Limb (tissue), 2 donors: ENCODE measurements at regions not wholly inside any gene's neighbourhood (a gene's known extent, or its start where the extent isn't known, plus 50 kb on each side); places are given as distances from the start of the nearest gene placed in this dataset.
"Not testable (repeated sequence)": the region's sequence is repeated elsewhere in the genome, so short reads cannot be mapped to it uniquely, and the experiment has no call there.

ENCODE experiments used
- DNase-seq, 2 donors: peaks; one replicate each; pipeline ENCODE4 v3.0.0-alpha.2; 2016; ENCODE audit errors: extremely low spot score in 2 of 2

DNA sequence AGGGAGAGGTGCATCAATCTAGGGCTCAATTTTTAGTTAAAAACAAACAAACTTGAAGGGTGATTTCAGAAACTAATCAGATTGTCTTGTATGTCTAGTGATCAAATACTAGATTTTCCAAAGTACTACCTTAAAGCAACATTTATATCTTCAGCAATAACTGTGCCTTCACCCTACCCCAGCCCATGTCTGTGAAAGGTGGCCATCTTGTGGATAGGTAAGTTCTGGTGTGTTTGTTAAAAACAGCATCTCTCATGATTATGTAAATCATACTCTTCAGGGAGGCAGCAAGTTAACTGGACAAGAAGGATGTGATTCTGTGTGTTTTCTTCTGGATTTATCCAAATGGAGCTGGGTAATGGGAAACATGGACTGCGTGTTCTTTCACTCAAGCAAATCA lies 81.4 kb upstream of the ACSL1 start:
- no peak for DNase-seq

DNA sequence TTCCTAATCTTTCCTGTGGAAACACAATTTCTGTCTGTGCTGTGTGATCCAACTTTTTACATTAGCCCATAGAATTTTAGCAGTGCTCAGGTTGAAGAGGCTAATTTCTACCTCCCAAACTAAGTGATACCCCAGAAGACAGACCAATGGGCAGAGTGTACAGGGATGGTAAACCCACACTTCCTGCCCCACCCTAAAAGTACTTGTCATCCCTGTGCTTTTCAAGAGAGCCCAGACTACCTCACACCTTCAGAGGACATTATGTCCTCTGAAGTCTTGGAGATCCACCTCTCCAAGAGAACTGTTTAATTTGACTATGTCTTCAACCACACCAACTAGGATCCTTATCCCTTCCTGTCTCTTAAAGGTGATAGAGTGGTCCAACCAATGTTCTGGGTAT lies 82.0 kb upstream of the ACSL1 start:
- DNase-seq: no peak

DNA sequence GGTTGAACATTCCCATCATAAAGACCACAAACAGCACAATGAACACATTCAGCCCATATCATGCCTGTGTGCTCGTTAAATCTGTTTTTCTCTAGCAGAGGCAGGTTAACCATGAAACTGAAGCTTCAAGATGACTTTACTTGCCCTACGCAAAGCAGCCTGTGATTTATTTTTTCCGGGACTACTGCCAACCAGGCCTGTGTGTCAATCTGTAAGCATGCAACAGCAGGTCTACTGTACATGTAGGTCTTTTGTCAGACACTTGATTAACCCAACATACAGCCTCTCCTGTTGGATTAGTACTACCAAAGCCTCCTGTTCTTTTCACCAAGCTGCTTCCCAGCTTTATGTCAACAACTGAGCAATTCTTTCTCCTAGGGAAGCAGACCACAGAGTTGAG lies 85.5 kb upstream of the ACSL1 start:
- DNase-seq: no peak

DNA sequence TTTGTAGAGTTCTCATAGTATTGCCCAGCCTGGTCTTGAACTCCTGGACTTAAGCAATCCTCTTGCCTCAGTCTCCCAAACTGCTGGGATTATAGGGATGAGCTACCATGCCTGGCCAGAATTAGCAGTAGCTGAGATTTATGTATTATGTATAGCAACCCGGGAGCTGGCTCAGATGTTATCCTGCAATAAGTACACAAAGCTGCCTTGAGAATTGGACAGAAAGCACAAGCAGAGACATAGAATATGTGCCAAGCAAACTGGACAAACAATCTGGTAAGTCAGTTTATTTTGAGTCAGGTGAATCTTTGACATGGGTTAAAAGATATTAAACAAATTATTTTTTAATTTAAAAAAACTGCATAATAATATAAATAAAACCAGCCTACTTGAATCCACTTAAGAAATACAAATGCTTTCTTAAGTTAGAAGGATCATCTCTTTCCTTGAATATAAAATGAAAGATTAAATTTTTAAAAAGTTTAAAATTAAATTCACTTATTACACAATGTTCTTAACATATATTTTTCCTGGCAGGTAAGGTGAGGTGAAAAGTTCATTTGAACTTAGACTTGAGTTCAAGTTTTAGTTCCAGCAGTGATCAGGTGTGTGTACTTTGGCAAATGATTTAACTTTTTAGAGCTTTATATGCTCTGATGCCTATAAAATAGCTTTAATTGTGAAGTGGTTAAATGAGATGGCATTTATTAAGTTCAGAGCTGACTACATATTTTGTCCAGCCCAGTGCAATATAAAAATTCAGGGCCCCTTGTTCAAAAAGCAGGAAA lies 87.8 kb upstream of the ACSL1 start:
- no peak for DNase-seq

DNA sequence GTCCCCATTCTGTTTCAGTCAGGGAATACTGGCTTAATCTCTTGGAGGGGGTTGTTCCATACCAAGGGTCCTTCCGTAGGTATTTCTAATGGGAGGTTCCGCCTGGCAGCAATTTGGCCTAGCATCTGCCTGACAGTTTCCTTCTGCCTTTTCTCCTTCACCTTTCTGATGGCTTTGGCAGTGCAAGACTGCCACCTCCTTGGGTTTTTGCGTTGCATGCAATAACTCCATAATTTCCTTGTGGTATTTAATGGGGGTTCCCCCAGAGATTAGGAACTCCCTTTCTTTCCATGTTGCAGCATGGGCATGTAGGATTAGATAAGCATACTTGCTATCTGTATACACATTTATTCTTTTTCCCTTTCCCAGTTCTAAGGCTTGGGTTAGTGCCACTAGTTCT lies 93.0 kb upstream of the ACSL1 start:
- DNase-seq: not testable (repeated sequence)

DNA sequence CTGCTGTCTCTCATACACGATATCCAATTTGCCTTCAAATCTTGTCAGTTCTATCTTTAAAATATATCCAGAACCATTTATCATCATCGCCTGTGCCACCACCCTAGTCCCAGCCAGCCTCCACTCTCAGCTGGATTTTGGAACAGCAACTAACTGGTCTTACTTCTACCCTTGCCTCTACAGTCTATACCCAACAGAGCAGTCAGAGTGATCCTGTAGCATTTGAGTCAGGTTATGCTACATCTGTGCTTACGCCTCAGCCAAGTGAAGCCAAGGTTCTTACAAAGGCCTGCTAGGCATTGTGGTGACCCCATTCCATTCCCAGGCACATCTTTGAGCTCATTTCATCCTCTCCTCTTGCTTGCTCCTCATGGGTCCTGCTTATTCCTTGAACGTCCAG lies 95.7 kb upstream of the ACSL1 start:
- DNase-seq: no peak

DNA sequence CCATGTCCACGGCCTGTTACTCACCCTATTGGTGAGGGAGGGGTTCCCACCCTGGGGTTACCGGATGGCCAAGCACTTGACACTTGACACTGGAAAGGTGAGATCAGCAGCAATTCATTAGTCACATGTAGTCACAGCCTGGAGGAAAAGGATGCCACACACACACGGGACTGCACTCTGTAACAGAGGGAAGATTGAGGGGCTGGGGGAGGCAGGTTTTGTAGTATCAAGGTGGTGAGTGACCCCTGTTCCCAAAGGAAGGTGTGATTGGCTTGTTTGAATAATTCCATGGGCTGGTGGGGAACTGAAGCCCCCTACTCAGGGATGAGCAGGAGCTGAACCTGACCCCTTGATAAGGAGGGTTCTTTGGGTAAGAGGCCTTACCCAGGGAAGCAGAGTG lies 96.0 kb upstream of the HELT start:
- DNase-seq: no peak

DNA sequence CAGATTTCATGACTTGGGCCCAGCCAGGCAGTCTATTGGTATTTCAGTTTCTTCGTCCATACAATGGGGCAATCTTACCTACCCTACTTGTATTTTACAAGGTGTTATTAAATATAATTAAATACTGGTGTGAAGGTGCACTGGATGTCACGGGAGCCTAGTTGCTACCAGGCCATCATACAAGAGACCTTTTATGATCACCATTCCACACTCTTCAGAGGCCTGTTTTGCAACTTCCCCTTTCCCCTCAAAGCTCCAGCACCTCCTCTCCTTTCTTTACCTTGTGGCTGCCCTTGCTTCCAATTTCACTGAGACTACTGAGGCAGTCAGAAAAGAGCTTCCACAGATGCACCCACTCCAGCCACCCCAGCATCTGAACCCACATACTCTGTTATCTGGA lies 93.8 kb upstream of the HELT start:
- DNase-seq: no peak

DNA sequence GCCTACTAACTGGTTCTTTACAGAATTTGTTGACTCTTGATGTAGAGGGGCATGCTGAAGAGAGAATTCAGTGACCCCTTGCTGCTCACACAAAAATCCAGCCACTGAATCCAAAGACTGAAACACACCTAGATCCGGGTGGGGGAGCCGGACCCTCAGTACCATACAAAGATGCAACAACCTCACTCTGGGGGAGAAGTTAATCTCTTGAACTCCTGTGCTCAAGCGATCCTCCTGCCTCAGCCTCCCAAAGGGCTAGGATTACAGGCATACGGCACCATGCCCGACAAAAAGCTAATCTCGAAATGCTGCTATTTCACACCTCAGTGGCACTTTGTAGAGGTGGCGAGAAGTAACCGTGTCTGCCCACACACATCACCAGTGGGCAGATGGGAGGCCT lies 88.8 kb upstream of the HELT start:
- no peak for DNase-seq

DNA sequence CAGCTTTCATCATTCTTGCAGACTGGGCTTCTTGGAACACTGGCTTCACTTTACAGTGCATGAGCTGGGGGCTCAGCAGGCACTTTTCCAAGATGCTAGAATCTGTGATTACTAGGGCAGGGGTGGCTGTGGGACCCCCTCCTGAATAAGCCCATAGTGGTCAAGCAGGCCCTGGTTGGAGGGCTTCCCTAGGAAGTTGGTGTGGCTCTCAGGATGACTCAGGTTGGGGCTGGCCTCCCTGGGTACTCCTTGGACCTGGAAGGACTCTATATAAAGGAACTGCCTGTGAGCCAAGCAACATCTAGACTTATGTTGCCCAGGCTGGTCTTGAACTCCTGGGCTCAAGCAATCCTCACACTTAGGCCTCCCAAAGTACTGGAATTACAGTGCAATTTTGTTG lies 88.3 kb upstream of the HELT start:
- DNase-seq: no peak

DNA sequence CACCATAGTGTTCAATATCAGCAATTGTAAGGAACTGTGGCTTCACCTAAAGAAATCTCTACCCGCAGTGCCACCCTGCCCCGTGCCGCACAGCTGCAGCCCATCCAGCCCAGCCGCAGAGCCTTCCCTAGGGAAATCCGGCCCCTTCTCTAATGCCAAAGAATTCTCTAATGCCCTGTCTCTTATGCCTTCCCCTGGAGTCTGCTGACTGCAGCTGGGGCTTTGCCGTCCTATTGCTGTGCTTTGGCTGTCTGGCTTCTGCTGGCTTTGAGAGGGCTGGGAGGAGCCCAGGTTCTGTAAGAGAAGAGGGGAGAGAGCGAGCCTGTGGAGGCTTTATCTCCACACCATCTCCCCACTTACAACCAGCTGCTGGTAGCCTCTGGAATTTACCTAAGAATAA lies 85.9 kb upstream of the HELT start:
- DNase-seq: no peak

DNA sequence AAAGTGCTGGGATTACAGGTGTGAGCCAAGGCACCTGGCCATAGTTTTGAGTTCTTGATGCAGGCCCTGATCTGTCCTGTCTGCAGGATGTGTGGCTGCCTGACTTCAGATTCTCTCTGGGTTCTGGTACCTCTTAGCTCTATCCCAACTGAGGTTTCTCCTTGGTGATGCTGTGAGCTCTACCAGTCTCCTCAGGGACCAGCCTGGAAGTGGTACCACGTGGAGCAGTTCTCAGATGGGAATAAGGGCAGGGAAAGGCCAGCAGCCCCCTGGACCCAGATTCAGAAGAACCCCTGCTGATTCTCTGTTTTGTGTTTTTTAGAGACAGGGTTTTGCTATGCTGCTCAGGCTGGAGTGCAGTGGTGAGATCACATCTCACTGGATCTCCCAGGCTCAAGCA lies 85.0 kb upstream of the HELT start:
- no peak for DNase-seq

DNA sequence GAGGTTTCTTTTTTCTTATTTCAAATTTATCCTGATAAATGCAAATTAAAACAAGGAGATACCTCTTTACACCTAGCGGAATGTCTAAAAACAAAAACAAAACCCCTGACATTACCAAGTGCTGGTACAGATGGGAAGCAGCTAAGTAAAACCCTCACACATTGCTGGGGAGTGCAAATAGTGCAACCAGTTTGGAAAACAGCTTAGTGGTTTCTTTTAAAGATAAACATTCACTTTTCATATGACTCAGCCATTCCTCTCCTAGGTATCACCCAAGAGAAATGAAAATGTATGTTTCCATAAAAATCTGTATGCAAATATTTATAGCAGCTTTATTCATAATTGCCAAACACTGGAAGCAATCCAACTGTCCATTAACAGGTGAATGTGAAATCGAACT lies 84.1 kb upstream of the HELT start:
- no peak for DNase-seq

DNA sequence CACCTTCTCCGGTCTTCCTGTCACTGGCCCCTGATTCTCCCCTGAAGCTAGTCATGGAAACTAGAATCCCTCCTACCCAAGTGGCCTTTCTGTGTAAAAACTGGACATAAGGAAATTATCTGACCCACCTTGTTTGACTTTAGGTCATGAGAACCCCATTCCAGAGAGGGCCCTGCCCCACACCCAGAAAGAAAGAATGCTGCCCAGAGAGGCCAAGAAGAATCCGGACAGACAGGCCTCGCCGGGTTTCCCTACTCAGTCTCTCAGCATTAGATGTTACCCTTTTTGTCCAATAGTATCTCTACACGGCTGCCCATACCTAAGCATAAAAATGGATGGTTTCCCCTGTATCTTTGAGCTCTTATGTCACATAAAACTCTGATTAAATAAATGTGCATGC lies 83.3 kb upstream of the HELT start:
- no peak for DNase-seq

DNA sequence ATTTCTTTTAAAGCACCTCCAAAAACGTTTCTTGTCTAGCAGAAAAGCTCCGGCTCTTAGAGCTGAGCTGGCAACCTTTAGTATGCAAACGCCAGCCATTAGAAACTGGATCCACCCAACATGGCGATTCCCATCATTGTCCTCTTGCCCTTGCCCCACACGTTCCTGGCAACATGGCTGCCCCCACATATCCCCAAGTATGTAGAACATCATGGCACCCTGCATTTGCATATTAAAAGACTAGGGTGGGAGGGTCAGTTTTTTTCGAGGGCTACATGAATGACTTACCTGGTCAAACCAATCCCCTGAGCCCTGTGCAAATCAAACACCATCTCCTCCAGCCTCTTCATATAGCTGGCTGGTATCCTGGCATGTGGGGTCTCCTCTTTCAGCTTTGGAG lies 82.2 kb upstream of the HELT start:
- DNase-seq: no peak

DNA sequence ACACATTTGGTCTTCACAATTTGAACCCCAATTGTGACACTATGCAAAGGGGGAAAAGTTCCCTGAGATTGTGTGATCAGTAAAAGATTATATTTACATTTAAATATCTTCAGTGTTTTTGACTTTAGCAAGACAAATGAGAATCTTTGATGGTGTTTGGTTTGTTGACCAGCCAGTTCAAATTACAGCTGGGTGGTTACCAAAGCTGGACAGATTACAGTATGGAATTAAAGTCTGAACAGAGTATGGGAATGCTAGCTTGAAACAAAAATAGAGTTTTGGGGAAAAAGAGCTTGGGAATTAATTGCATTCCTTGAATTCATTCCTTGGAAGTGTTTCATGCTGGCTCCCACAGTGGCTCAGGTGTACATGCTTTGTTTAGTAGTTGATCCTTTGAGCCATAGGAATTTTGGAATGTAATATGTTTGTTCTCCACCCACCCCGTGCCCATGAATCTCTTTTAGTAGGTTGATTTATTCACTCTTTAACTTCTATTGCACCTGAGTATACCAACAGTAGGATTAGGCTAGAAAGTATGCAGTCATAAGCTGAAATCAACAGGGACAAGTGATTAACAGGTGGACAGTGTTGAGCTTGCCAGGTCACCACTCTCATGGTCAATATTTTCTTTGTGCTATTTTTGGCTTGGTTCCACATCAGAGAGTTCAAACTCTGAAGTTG lies 81.1 kb upstream of the HELT start:
- DNase-seq: no peak

DNA sequence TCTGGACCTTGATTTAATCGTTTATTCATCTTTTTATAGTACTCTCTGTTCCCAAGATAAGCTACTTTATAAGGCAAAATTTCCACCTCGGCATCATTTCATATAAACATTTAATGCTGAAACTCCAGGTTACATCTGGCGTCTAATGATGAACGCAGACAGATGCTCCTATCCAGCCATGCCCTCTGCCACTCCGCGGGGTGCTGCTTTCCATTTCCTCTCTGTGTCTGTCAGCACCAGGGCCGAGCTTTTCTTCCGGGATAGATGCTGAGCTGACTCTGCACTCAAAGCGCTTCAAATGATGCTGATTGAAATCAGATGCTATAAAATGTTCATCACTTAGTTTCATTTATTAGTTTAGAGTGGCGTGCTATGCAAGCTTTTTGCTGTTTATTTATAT lies 80.5 kb upstream of the HELT start:
- DNase-seq: no peak

DNA sequence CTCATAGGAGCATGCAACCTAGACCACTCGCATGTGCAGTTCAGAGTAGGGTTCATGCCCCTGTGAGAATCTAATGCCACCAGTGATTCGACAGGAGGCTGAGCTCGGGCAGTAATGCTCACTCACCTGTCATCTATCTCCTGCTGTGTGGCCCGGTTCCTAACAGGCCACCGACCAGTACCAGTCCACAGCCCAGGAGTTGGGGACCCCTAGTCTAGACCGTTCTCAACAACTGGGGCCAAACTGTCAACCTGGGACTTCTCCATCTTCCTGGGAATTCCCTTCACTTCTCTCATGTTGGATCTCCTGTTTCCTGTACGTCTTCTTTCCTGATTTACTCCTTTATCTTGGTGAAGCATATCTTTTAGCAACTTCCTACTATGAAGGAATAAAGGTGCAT lies 79.4 kb upstream of the HELT start:
- no peak for DNase-seq

DNA sequence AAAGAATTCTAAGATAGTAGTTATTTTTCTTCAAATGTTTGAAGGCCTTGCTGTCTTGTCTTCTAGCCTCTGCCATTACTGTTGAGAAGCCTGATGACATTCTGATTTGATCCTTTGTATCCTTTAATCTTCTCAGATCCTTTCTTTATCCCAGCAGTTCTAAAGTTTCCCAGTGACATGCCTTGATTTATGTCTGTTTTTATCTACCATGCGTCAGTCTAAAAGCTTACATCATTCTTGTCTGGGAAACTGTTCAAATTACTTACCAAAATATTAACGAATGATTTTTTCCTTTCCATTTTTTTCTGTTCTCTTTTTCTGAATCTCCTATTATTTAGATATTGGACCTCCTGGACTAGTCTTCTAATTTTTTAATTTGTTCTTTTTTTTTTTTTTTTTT lies 78.3 kb upstream of the HELT start:
- DNase-seq: no peak

DNA sequence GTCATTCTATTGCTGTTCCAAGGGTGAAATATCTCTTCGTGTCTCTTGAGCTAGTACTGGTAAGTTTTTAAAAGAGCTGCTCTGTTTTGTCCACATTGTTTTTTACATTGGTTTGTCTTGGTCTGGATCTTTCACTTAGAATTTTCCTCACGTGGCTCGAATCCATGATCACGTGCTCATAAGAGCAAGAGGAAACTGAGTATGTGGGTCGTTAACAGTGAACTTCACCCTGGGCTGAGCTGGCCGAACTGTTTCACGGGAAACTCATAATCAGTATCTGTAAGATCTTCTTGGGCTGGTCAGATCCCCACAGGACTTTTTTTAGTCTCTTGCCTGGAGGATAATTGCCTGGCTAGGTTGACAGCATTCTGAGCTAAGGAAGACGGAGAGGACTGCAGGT lies 77.8 kb upstream of the HELT start:
- no peak for DNase-seq

DNA sequence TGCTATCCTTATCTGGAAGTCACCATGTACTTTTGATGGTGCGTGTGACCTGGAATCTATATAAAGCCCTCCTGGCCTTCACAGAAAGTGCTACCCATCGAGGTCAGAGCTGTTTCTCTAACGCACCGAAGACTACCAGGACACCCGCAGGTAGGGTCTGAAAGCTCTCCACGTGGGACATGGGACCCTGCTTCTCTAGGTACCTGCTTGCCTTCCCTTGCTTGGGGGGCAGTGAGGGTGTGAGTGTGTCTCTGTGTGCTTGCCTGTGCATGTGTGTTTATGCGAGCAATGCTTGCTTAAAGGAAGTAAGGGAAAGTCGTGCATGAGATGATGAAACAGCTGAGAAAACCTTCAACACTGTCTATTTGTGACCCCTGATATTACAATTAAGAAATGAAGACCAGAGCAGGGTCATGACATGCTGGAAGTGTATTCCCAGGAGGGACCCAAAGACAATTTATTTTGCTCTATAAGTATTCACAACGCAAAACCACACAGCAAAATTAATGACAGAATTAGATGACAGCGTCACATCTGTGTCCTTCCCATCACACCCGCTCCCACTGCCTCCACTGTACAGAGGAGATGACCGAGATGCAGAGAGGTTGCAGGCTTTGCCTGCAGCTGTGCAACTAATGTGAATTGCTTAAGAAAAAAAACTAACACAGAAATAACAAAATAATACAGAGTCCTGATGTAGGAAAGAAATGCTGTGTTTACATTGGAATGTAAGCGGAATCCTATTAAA lies 76.4 kb upstream of the HELT start:
- no peak for DNase-seq
